HG03354 (cell line): ENCODE measurements at regions not wholly inside any gene's neighbourhood (a gene's known extent, or its start where the extent isn't known, plus 50 kb on each side); places are given as distances from the start of the nearest gene placed in this dataset.
A peak's percentile ranks its signal among the peaks of the same experiment; 100 is the strongest.
"Not testable (repeated sequence)": the region's sequence is repeated elsewhere in the genome, so short reads cannot be mapped to it uniquely, and the experiment has no call there.

Experiments
- ATAC-seq: cut with Tn5 transposase; IDR thresholded peaks from one replicate; pipeline ENCODE4 v1.9.1; 2021; ENCODE audit warnings: mild to moderate bottlenecking; ENCODE audit not compliant: unreplicated experiment, poor library complexity, severe bottlenecking

DNA sequence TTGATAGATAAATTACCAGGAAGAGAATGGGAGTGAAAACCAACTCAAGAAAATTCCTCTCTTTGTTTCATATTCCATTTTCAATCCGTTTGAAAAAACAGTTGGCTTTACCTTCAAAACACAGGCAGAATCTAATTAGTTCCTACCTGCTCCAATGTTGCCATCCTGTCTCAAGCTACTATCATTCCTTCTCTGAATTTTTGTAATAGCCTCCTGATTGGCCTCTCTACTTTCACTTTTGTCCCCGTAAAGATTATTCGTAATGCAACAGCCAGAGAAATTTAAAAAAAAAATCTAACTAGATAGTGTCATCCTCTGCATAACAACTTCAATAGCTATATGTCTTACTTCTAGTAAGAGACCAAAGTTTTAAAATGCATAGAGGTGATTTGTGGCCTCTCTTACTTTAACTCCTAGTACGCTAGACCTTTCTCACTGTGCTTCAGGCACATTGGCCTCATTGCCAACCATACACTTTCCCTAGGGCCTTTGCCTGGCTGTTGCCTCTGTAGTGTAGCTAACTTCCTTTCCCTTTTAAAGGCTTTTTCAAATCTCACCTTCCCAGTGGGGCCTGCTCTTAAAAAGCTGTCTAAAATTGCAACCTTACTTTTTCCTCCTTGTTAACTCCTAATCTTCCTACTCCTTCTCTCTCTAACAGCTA lies 311.3 kb upstream of the GRIN3A start:
- no peak for ATAC-seq

DNA sequence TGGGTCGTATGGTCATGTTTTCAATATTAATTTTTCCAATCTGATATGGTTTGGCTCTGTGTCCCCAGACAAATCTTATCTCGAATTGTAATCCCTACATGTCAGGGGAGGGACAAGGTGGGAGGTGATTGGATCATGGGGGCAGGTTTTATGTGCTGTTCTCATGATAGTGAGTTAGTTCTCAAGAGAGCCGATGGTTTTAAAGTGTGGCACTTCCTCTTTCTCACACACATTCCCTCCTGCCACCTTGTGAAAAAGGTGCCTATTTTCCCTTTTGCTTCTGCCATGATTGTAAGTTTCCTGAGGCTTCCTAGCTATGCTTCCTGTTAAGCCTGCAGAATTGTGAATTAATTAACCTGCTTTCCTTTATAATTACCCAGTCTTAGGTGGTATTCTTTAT lies 309.1 kb upstream of the GRIN3A start:
- no peak for ATAC-seq

DNA sequence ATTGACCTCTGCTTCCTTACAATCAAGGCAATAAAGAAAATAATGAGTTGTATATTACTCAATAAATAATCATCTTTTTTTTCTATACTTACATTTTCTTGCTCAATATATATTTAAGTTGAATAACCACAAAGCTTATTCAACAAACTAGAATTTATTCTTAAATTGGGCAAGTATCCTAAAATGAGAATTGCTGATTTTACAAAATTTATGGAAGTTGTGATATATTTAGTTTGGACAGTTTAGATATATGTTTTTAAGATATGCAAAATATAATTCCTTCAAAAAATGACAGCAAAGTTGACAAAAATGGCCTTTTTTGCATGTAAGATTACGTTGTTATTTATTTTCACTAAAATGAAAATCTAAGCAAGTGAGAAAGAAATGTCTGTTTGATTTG lies 305.7 kb upstream of the GRIN3A start:
- ATAC-seq, result no peak

DNA sequence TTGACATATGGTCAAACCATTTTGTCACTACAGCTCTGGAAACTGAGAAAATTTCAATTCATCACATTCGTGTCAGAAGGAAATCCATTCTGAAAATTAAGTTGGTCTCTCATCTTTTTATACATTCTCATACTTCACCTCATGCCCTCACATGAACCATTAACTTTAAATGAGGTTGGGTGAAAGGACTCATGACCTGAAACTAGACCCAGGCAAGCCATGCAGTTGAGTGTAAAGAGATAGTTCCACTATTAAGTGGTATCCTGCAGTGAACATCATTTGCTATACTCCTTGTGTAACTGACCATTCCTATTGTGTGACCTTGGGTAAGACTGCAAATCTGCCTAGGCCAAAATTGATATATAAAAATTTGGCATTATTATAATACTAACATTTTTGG lies 299.6 kb upstream of the GRIN3A start:
- ATAC-seq, result no peak

DNA sequence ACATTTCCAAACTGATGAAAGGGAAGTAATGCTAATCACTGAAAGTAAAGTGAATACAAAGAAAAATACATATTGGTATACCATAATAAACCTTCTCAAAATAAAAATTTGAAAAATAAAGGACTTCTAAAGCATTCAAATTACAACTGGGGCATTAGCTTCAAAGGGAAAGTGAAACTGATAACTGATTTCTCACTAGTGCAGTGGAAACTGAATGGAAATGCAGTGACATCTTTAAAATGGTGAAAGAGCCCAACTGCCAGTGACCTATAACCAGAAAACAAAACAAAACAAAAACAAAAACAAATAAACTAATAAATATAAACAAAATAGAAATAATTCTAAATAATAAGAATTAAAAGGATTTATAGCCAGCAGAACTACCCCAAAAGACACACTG lies 297.5 kb upstream of the GRIN3A start:
- peak; percentile 85 for ATAC-seq

DNA sequence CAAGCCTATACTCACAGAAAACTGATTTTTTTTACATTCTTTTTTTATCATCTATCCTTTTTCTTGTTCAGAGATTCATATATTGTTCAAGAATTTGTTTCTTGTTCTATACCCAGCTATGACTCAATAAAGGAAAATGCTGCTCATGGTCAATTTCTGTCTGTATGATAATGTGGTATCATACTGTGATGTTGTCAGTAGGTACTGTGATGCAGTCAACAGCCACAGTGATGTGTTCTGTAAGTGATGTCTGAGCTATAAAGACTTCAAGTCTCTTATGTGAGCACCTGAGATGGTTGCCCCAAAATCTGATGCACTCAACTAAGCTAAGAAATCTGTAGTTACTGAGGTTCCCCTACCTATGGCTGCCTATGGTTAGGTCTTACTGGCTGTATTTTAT lies 294.2 kb upstream of the GRIN3A start:
- no peak for ATAC-seq

DNA sequence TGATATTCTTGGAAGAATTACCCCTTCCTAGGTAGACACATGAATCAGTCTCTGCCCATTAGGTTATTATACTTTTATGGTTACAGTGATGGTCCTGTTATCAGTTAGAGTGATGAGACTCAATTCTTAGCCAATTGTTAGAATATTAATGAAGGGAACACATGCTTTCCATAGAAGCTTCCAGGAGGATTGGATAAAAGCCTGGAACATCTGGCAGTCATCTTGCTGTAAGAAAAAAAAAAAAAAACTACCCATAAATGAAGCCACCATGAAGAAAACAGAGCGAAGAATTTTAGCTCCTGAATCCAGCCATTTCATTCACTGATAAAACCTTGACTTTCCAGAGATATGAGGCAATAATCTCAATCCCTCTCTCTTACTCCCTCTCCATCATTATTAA lies 262.5 kb upstream of the GRIN3A start:
- ATAC-seq, result no peak

DNA sequence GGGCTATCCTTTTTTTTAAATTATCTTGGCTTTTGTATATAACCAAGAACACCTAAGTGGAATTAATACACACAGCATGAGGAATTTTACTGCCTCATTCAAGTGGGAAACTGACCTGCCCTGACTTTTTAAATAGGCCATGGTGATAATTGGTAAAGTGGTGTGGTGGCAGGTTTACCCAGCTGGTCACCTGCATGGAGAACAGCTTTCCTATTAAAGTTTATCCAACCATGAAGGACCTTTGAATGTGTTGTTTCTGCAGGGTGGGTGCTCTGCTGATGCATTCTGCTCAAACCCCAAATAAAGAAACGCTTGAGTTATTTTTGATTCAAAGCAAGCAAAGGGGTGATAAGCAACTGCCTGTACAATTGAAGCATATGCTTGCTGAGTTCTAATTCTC lies 261.0 kb upstream of the GRIN3A start:
- no peak for ATAC-seq

DNA sequence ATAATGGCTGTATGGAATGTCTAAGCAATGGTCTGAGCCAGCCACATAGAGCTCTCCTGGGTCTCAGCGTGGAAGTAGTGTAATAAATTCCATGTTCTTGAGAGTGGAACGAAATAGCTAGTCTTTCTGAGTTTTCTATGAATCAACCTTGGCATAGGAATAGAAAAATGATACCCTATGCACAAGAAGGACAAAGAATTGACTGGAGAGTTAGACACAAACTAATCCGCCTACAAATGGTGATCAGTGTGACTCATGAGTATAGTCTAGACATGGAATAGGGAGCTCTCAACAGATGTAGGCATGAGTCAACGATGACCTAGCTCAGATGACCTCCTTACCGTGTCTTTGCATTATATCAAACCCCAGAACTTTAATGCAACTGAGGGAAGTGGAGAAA lies 256.8 kb upstream of the GRIN3A start:
- ATAC-seq, result no peak

DNA sequence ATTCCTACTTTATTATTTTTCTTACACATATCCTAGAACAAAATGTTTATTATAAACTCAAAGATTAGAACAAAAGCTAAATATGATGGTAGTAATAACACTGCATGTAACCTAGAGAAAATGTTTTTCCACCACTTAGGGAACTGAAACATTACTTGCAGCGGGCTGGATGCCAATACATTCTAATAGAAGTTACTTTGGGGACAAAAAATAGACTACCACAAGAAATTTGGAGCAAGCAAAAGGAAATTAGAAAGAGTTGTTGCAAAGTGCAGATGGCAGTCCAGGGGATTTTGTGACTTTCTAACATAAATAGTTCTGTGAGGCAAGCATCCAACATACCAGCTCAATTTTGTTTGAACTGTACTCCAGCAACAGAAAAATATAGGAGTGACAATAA lies 255.3 kb upstream of the GRIN3A start:
- ATAC-seq, result no peak

DNA sequence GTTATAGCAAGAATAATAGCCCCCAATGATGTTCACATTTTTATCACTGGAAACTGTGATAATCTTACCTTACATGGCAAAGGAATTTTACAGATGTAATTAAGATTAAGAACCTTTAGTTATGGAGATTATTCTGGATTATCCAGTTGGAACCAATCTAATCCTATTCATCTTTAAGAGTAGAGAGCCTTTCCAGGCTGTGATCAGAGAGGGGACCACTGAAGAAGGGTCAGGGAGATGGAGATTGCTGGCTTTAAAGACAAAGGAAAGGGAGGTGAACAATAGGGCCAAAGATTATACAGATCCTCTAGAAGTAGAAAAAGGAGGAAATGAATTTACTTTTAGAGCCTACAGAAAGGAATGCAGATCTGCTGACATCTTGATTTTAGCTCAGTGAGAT lies 253.5 kb upstream of the GRIN3A start:
- no peak for ATAC-seq

DNA sequence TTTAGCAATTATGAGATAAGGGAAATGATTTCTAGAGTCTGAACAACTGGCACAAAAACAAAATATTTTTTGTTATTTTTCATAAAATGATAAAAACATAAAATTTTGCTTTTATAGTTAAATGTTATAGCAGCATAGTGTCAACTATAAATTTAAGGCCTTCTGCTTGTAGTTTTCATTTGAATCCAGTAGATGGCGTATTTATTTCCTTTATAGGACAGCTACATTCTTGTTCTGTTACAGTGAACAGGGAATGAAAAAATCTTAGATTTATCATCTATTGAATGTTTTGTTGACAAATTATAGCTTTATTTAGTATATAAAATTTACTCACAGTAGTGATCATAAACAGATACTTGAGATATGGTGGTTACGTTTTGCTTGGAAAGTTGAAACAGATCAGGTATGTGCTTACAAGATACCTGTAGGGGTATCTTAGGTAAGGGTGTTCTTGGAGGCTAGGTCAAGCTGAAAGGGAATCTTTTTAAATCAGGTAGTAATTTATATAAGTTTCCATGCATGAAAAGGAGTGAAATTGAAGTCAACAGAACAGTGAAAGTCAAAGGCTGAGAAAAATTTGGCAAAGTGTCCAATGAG lies 239.3 kb upstream of the GRIN3A start:
- peak; percentile 88 for ATAC-seq

DNA sequence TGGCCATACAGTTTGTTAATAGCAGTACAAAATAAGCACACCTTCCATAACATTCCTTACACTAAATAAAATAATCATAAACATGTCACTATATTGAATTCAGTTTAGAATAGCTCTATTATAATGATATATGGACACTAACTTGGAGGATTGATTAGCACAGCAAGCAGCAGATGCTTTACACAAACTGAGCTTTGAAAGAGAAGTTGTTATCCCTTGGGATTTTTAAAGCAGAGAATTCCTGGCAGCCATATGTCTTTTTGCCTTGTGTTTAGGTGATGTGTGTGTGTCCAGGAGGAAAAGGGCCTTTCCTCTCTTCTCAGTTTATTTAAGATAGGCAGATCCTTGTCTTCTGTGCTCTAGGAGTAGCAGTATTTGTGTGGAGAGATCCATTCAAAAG lies 232.2 kb upstream of the GRIN3A start:
- no peak for ATAC-seq

DNA sequence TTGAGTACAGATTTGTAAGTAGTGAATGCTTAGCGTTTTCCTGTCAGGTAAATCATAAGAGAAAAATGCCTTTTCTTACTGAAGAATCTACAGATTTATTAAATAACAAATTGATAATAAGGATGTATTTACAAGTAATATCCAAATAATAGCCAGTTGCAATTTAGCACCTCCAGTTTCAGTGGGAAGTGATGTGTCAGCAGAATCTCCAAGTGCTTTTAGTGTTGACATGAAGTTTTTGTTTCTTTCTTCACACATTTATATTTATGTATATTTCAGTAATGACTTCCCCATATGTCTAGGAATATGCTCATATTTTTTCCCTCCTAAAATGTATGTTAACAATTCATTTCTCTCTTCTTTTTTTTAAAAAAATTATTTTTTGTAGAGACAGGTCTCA lies 229.9 kb upstream of the GRIN3A start:
- no peak for ATAC-seq

DNA sequence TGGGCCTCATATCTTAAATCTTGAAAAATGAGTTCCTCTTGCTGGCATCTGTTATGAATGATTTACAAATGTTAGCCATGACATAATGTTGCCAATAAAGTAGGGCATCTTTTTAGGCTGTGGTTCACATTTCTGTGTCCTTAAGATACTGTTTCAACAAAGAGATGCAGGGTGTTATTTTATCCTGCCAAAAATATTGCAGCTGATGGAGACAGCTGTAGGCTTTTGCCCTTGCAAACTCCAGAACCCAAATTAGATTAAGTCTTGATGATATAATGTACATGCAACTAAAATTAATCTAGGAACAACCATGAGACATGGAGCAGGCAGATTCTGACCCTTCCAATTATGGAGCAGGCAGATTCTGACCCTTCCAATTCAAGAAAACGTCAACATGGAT lies 228.2 kb upstream of the GRIN3A start:
- no peak for ATAC-seq

DNA sequence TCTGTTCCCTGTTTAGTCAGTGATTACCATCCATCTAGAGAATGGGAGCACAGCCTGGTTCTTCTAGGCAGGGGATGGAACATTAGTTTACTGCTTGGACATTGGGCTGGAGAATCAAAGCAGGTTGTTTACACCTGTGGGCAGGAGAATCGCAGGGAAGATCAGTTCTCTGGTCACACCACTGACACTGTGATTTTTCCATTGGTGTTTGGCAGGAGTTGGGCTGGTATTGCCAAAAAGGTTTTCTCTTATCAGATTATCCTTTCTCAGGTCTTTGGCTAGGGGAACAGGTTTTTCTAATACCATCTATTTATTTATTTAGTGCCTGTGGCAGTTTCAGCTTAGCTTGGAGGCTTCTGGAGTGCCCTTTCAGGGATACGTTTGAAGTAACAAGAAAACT lies 219.3 kb upstream of the GRIN3A start:
- ATAC-seq, result no peak

DNA sequence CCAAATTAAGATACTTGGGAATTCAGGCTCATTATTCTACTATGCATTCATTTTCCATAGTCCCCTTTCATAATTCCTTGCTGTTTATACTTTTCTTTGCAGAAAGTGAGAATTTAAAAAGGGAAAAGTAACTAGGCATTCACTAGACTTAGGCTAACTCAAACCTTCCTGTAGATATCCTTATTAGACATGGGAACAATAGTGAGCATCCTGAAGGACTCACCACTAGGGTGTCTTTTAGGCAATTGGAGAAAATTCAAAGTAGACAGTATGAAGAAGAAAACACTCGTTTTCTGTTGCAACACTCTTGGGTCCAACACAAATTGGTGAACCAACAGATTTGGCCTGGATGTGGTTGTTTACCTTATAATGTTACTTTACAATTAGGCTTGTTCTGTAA lies 213.2 kb upstream of the GRIN3A start:
- ATAC-seq, result no peak

DNA sequence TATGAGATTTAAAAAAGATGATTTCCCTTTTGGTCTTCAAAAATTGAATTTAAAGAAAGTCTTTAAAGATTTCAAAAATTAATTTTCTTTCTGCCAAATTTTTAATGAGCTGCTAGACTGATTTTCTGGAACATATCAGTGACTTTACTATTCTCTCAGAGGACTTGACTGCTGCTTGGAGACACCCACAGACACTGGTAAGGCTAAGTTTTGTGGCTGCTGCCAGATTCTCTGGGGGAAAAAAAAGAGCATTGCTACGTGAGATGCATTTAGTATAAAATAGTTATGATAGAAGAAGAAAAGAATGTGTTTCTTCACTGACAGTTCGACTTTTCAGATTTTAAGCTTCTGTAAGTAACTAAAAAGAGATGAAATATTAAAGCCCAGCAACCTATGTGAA lies 193.3 kb upstream of the GRIN3A start:
- ATAC-seq, result no peak

DNA sequence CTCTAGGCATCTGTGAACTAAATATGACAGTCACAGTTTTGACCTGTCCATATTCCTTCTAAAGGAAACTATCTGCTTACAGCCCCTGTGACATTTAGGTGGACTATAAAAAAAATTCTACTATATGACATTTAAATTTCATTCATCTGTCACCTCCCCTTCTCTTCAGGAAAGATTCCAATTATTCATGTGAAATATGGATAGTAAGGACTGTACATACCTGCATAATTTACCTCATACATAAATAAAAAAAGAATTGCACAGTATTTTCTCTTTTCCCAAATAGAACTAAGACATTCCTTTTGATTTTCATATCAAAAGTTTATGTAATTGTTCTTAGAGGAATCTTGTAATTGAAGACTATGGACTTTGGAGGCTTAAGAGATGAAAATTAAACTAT lies 192.3 kb upstream of the GRIN3A start:
- no peak for ATAC-seq

DNA sequence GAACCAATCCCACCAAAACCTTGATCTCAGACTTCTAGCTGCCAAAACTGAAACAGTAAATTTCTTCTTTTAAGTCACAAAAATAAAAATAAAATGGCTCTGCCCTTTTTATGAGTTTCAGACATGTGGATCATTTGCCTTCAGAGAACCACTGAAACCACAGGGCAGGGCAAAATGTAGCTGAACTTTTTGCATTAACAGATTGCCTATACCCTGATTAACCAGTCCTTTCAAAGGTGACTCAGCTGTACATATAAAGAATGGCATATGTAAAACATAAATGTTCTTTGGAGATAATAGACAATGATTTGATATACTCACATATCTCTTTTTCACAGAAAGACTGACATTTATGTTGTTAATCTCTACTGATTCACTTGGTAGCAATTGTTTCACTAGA lies 187.1 kb upstream of the GRIN3A start:
- no peak for ATAC-seq

DNA sequence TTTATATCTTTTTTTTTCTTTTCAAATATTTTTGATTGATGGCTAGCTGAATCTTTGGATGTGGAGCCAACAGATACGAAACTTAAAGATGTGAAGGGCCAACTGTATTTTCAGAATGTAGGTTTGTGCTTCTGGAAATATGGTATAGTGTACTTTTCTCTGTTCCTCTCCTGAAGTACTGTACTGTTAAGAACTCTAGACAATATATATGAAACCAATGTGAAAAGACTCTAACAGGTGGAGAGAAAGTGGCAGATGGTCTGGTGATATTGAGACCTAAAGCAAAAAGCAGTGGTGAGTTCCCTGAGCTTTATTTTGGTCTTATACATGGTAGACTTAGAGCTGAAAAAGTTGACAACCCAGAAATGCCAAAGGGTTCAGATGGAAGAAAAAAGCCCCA lies 185.0 kb upstream of the GRIN3A start:
- ATAC-seq, result no peak

DNA sequence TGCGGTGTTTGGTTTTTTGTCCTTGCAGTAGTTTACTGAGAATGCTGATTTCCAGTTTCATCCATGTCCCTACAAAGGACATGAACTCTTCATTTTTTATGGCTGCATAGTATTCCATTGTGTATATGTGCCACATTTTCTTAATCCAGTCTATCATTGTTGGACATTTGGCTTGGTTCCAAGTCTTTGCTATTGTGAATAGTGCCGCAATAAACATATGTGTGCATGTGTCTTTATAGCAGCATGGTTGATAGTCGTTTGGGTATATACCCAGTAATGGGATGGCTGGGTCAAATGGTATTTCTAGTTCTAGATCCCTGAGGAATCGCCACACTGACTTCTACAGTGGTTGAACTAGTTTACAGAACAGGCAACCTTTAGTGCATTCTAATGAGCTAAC lies 178.5 kb upstream of the GRIN3A start:
- ATAC-seq, result not testable (repeated sequence)
